Psoas muscle (tissue), 7 donors: ENCODE measurements at regions not wholly inside any gene's neighbourhood (a gene's known extent, or its start where the extent isn't known, plus 50 kb on each side); places are given as distances from the start of the nearest gene placed in this dataset.
"Not testable (repeated sequence)": the region's sequence is repeated elsewhere in the genome, so short reads cannot be mapped to it uniquely, and the experiment has no call there.

ENCODE experiments used
- ATAC-seq, 4 donors: fragments of 200-7000 bp; cut with Tn5 transposase; one replicate each; pipeline ENCODE4 v1.9.1; 2020; ENCODE audit warnings: moderate library complexity in 3 of 4, mild to moderate bottlenecking in 2 of 4
- DNase-seq, 2 donors: peaks; one replicate each; pipeline ENCODE4 v3.0.0-alpha.2; 2020
- H3K27ac ChIP-seq: fragments of 200-600 bp; one replicate; pipeline ENCODE4 v1.8.0; 2022
- H3K27me3 ChIP-seq, 3 donors: fragments of 200-600 bp in 1 of 3; one replicate each; pipeline versions ENCODE4 v1.6.1 to v1.8.0; 2013 to 2022; ENCODE audit warnings: low read length in 2 of 3, mild to moderate bottlenecking in 2 of 3, moderate library complexity in 1 of 3; ENCODE audit not compliant: insufficient read depth in 3 of 3
- H3K36me3 ChIP-seq, 2 donors: fragments of 200-600 bp in 1 of 2; one replicate each; pipeline versions ENCODE4 v1.6.1 to v1.8.0; 2013 to 2022; ENCODE audit warnings: low read depth in 1 of 2, mild to moderate bottlenecking in 1 of 2, moderate library complexity in 1 of 2; ENCODE audit not compliant: insufficient read depth in 1 of 2
- H3K4me1 ChIP-seq: fragments of 200-600 bp; one replicate; pipeline ENCODE4 v1.8.0; 2022
- H3K4me3 ChIP-seq: fragments of 200-600 bp; one replicate; pipeline ENCODE4 v1.8.0; 2022; ENCODE audit warnings: mild to moderate bottlenecking
- H3K9me3 ChIP-seq: fragments of 200-600 bp; one replicate; pipeline ENCODE4 v1.8.0; 2022
- WGBS, 3 donors: extraction: QIAGEN DNeasy Blood & Tissue Kit; methylation state at CpG; one replicate each; pipeline versions ENCODE4 v1.1.6 to v1.1.7; 2013; 5-methylcytosine and 5-hydroxymethylcytosine counted together
- intact Hi-C, 2 donors: fragments of 100-400 bp; cut with DNase I; formaldehyde crosslinking; loops; one replicate each; pipeline versions ENCODE4 v1.11.0 to v1.14.2; 2022
- TF ChIP-seq, protein P1 (sequence below): fragments of 200-600 bp; IDR thresholded peaks from one replicate; pipeline ENCODE4 v1.8.0; 2022; ENCODE audit warnings: antibody characterized with exemption
- donor health status: healthy with polysubstance abuse.
- donor health status: DM: no; HTN: no; CAD: no; lungs with moderate emphysema.
- donor health status: Bipolar disorder and iron deficiency.
- donor health status: healthy.
- donor health status: DM: yes; HTN: yes; CAD: no.
- donor health status: DM: no; HTN: no; CAD: no.
- donor health status: DM: yes; HTN: yes; CAD: no.

DNA sequence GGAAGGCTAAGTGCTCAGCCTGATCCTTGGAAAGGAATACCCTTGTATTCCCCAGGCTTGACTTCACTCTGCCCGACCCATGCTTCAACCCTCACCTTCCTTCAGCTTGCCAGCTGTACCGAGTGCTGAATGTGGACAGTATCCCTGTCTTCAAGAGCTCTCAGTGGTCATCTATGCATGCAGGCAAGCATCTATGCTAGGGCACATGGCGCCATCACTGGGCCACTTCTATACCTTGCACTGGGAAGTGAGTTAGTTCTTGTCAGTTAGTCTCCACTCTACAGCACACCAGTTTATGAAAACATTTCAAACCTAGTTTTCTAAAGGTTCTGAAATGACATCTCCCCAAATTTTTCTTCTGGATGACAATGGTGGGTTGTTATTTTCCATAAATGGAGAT, 82.0 kb upstream of the MYRIP start:
- intact Hi-C loops = loop anchor here (5.0 to 10.0 kb wide), 4 partner anchors 85 to 587 kb away; no protein-coding TSS in a partner anchor
- Histone ChIP-seq H3K4me3 (no peak overlapping the region), H3K9me3 (no peaks in the 10 kb centered on the region), H3K27me3 (no peaks in the 10 kb centered on the region), H3K4me1 (no peaks in the 10 kb centered on the region), H3K36me3 (no peaks in the 10 kb centered on the region), H3K27ac (no peak overlapping the region)
- no peak for ATAC-seq
- no peak for DNase-seq
- 49 to 60% (median 59%) methylated on average over 3 of the region's 3 CpGs for WGBS, 3 donors
- TF ChIP-seq, protein P1, sequence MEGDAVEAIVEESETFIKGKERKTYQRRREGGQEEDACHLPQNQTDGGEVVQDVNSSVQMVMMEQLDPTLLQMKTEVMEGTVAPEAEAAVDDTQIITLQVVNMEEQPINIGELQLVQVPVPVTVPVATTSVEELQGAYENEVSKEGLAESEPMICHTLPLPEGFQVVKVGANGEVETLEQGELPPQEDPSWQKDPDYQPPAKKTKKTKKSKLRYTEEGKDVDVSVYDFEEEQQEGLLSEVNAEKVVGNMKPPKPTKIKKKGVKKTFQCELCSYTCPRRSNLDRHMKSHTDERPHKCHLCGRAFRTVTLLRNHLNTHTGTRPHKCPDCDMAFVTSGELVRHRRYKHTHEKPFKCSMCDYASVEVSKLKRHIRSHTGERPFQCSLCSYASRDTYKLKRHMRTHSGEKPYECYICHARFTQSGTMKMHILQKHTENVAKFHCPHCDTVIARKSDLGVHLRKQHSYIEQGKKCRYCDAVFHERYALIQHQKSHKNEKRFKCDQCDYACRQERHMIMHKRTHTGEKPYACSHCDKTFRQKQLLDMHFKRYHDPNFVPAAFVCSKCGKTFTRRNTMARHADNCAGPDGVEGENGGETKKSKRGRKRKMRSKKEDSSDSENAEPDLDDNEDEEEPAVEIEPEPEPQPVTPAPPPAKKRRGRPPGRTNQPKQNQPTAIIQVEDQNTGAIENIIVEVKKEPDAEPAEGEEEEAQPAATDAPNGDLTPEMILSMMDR = no peak

DNA sequence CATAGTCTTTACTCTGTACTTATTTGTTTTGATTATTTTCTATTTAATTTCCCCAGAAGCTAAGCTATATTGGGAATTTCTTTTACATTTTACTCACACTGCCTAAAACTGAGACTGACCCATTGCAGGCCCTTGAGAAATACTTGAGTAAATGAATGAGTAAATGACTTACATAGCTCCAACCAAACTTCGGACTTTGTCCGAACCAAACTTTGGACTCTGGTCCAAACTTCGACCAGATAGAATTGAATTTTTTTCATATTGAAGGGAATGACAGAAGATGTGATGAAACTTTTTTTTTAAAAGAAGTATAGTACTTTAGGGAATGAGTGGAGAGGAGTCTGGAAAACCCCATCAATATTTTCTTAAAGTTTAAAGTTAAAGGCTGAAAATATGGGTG, 75.6 kb upstream of the MYRIP start:
- Histone ChIP-seq H3K36me3 (no peaks in the 10 kb centered on the region), H3K4me3 (no peak overlapping the region), H3K27ac (no peak overlapping the region), H3K4me1 (no peaks in the 10 kb centered on the region), H3K27me3 (peaks cover 0 to 2% (median 0%) of the 10 kb centered on the region in 3 donors), H3K9me3 (no peaks in the 10 kb centered on the region)
- no peak for ATAC-seq
- WGBS, 3 donors = 90 to 93% (median 92%) methylated on average over 3 of the region's 3 CpGs
- TF ChIP-seq, protein P1 = no peak
- intact Hi-C loops = no loop called here
- no peak for DNase-seq

DNA sequence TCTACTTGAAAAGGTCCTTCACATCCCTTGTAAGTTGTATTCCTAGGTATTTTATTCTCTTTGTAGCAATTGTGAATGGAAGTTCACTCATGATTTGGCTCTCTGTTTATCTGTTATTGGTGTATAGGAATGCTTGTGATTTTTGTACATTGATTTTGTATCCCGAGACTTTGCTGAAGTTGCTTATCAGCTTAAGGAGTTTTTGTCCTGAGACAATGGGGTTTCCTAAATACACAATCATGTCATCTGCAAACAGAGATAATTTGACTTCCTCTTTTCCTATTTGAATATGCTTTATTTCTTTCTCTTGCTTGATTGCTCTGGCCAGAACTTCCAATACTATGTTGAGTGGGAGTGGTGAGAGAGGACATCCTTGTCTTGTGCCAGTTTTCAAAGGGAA, 69.8 kb upstream of the MYRIP start:
- not testable (repeated sequence) for ATAC-seq, H3K36me3 ChIP-seq
- 76 to 83% (median 81%) methylated on average over 1 of the region's 1 CpG for WGBS, 3 donors

DNA sequence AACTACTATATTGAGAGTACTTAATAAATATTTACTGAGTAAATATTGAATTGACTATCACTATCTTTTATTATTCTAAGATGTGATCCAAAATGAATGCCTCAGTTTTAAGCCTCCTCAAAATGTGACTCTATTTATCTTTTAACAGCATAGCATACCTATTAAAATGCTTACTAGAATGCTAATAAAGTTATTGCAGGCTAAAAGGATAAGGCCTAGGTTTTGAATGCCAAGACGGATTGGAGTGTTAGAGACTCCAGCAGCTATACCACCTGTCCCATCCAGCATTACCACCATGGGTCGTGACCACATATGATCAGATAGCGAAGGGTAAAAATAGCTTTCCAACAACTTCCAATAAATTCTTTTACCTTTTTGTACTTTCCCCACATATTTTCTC, 64.7 kb upstream of the MYRIP start:
- TF ChIP-seq, protein P1 = no peak
- DNase-seq (no peak), ATAC-seq (no peak)
- H3K27me3 ChIP-seq = peaks cover 0 to 3% (median 0%) of the 10 kb centered on the region in 3 donors
- H3K4me1 ChIP-seq = no peaks in the 10 kb centered on the region
- no peak overlapping the region for H3K4me3 ChIP-seq
- no peaks in the 10 kb centered on the region for H3K9me3 ChIP-seq
- WGBS, 3 donors = 78 to 88% (median 78%) methylated on average over 3 of the region's 3 CpGs
- H3K27ac ChIP-seq = no peak overlapping the region
- intact Hi-C loops = no loop called here
- no peaks in the 10 kb centered on the region for H3K36me3 ChIP-seq

More for the DNA sequence above, 69.8 kb upstream of the MYRIP start:
- H3K9me3 ChIP-seq, H3K4me1 ChIP-seq, H3K4me3 ChIP-seq, DNase-seq, intact Hi-C loops, H3K27ac ChIP-seq, H3K27me3 ChIP-seq: not testable (repeated sequence)

DNA sequence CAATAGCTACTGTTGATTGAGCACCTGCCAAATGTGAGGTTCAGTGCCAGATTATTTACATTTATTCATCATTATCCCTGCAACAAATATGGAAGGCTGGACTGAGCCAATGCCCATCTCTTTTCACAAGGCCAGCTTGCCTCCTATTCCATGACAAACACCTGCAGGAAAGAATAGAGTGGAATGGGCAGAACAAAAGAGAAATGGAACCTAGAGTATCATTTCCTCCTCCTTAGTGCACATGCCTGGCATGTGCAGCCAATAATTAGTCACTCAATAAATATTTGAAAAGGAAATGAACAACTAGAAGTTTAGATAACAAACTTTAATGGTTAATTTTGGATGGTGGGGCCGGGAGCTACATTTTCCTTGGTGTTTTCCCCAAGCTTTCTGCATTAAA, 61.4 kb upstream of the MYRIP start:
- Histone ChIP-seq H3K27me3 (no peaks in the 10 kb centered on the region), H3K36me3 (no peaks in the 10 kb centered on the region)
- no peak for ATAC-seq

More for the DNA sequence above, 61.4 kb upstream of the MYRIP start:
- Histone ChIP-seq H3K27ac (no peak overlapping the region), H3K9me3 (no peaks in the 10 kb centered on the region), H3K4me1 (no peaks in the 10 kb centered on the region), H3K4me3 (no peak overlapping the region)
- TF ChIP-seq, protein P1 = no peak
- 49 to 59% (median 56%) methylated on average over 1 of the region's 1 CpG for WGBS, 3 donors
- DNase-seq = no peak
- intact Hi-C loops = no loop called here
